ENCODE measurements at regions not wholly inside any gene's neighbourhood (a gene's known extent, or its start where the extent isn't known, plus 50 kb on each side); places are given as distances from the start of the nearest gene placed in this dataset.

DNA sequence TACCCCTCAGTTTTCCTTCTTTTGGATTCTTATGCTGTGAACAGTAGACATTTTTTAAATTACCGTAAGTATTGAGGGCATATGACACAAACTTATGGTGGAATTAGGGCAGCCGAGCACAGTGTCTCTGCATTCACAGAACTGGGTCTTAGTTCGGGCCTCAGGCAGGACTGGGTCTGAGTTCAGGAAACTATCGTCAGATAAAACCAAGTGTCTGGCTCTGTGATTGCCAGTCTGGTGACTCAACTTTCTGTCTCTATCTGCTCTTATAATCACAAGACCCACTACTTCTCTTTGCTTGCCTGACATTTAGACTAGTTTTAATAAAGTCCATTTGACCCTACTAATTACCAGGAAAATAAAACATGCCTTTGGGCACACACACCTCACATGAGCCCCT lies 146.2 kb downstream of the LMLN start:
- TF ChIP-seq, protein P1, sequence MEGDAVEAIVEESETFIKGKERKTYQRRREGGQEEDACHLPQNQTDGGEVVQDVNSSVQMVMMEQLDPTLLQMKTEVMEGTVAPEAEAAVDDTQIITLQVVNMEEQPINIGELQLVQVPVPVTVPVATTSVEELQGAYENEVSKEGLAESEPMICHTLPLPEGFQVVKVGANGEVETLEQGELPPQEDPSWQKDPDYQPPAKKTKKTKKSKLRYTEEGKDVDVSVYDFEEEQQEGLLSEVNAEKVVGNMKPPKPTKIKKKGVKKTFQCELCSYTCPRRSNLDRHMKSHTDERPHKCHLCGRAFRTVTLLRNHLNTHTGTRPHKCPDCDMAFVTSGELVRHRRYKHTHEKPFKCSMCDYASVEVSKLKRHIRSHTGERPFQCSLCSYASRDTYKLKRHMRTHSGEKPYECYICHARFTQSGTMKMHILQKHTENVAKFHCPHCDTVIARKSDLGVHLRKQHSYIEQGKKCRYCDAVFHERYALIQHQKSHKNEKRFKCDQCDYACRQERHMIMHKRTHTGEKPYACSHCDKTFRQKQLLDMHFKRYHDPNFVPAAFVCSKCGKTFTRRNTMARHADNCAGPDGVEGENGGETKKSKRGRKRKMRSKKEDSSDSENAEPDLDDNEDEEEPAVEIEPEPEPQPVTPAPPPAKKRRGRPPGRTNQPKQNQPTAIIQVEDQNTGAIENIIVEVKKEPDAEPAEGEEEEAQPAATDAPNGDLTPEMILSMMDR (IDR thresholded peaks at IDR 0.05), result no peak
- TF ChIP-seq POLR2A (IDR thresholded peaks at IDR 0.05), result no peak
- TF ChIP-seq POLR2AphosphoS5 (IDR thresholded peaks at IDR 0.05), result no peak
- TF ChIP-seq EP300 (IDR thresholded peaks at IDR 0.05; ENCODE audit: low read depth), result no peak

Measured in transverse colon (tissue), 4 donors.